ENCODE measurements at regions not wholly inside any gene's neighbourhood (a gene's known extent, or its start where the extent isn't known, plus 50 kb on each side); places are given as distances from the start of the nearest gene placed in this dataset.
"Not testable (repeated sequence)": the region's sequence is repeated elsewhere in the genome, so short reads cannot be mapped to it uniquely, and the experiment has no call there.

DNA sequence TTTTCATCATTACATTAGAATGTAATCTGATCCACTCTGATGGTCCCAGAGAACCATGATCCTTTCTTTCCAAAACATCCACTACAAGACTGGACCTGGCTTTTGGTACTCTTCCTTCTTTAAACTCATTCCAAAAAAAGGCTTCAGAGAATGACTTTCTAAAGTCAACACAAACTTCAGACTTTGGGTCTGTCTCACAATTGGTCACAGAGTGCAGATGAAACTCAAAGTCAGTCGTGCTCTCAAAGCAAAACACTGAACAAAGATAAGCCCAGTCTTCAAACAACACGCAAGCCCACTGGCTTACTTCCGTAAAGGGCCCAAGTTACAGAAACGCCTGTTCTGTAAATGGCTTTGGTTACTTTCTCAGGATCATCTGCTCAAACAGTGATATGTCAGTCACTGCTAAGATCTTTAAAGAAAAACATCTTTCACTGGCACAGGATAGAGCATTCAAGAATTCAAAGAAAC, 250.9 kb upstream of the MKLN1 start:
- no peak overlapping the region for H3K4me3 ChIP-seq (ENCODE audit: low read depth, low read length)
- H3K27me3 ChIP-seq (ENCODE audit: control insufficient read depth, insufficient read depth, low read length), result no peaks in the 10 kb centered on the region
- H3K9ac ChIP-seq (ENCODE audit: low read depth, low read length), result no peak overlapping the region
- H3K36me3 ChIP-seq (ENCODE audit: control insufficient read depth, insufficient read depth, low read length), result no peaks in the 10 kb centered on the region; the same call in 1 of the 2 replicates
- H3K27ac ChIP-seq (ENCODE audit: low read depth, low read length), result no peak overlapping the region
- no peaks in the 10 kb centered on the region for H3K9me3 ChIP-seq (ENCODE audit: control insufficient read depth, insufficient read depth, low read length)
- no peaks in the 10 kb centered on the region; the same call in 1 of the 2 replicates for H3K4me1 ChIP-seq (ENCODE audit: control insufficient read depth, insufficient read depth, low read length)

- Histone ChIP-seq H3K4me1 (ENCODE audit: control insufficient read depth, insufficient read depth, low read length) (no peaks in the 10 kb centered on the region; the same call in 1 of the 2 replicates), H3K9me3 (ENCODE audit: control insufficient read depth, insufficient read depth, low read length) (no peaks in the 10 kb centered on the region), H3K27ac (ENCODE audit: low read depth, low read length) (no peak overlapping the region), H3K9ac (ENCODE audit: low read depth, low read length) (no peak overlapping the region), H3K4me3 (ENCODE audit: low read depth, low read length) (no peak overlapping the region), H3K27me3 (ENCODE audit: control insufficient read depth, insufficient read depth, low read length) (no peaks in the 10 kb centered on the region), H3K36me3 (ENCODE audit: control insufficient read depth, insufficient read depth, low read length) (no peaks in the 10 kb centered on the region; the same call in 1 of the 2 replicates)
Measured at GRCh38 chr7:131077735-131078134, 249.9 kb upstream of the MKLN1 start.

GRCh38 chr7:131080754-131081153, 246.9 kb upstream of the MKLN1 start:
- H3K9me3 ChIP-seq (ENCODE audit: control insufficient read depth, insufficient read depth, low read length), result no peaks in the 10 kb centered on the region
- no peak overlapping the region for H3K4me3 ChIP-seq (ENCODE audit: low read depth, low read length)
- no peak overlapping the region for H3K9ac ChIP-seq (ENCODE audit: low read depth, low read length)
- no peaks in the 10 kb centered on the region for H3K4me1 ChIP-seq (ENCODE audit: control insufficient read depth, insufficient read depth, low read length)
- no peak overlapping the region for H3K27ac ChIP-seq (ENCODE audit: low read depth, low read length)
- H3K27me3 ChIP-seq (ENCODE audit: control insufficient read depth, insufficient read depth, low read length), result no peaks in the 10 kb centered on the region
- H3K36me3 ChIP-seq (ENCODE audit: control insufficient read depth, insufficient read depth, low read length), result no peaks in the 10 kb centered on the region

- Histone ChIP-seq H3K9me3 (ENCODE audit: control insufficient read depth, insufficient read depth, low read length) (no peaks in the 10 kb centered on the region), H3K36me3 (ENCODE audit: control insufficient read depth, insufficient read depth, low read length) (no peaks in the 10 kb centered on the region), H3K4me3 (ENCODE audit: low read depth, low read length) (no peak overlapping the region), H3K27me3 (ENCODE audit: control insufficient read depth, insufficient read depth, low read length) (no peaks in the 10 kb centered on the region), H3K4me1 (ENCODE audit: control insufficient read depth, insufficient read depth, low read length) (no peaks in the 10 kb centered on the region), H3K27ac (ENCODE audit: low read depth, low read length) (no peak overlapping the region), H3K9ac (ENCODE audit: low read depth, low read length) (no peak overlapping the region)
Measured at GRCh38 chr7:131081308-131081707, 246.4 kb upstream of the MKLN1 start.

GRCh38 chr7:131083781-131084180, 243.9 kb upstream of the MKLN1 start:
- Histone ChIP-seq H3K36me3 (ENCODE audit: control insufficient read depth, insufficient read depth, low read length) (no peaks in the 10 kb centered on the region), H3K4me3 (ENCODE audit: low read depth, low read length) (no peak overlapping the region), H3K27ac (ENCODE audit: low read depth, low read length) (no peak overlapping the region), H3K4me1 (ENCODE audit: control insufficient read depth, insufficient read depth, low read length) (no peaks in the 10 kb centered on the region), H3K9me3 (ENCODE audit: control insufficient read depth, insufficient read depth, low read length) (no peaks in the 10 kb centered on the region), H3K27me3 (ENCODE audit: control insufficient read depth, insufficient read depth, low read length) (no peaks in the 10 kb centered on the region), H3K9ac (ENCODE audit: low read depth, low read length) (no peak overlapping the region)

GRCh38 chr7:131084336-131084735, 243.3 kb upstream of the MKLN1 start:
- not testable (repeated sequence) for H3K27ac ChIP-seq (ENCODE audit: low read depth, low read length); H3K27me3 ChIP-seq (ENCODE audit: control insufficient read depth, insufficient read depth, low read length); H3K4me3 ChIP-seq (ENCODE audit: low read depth, low read length); H3K9ac ChIP-seq (ENCODE audit: low read depth, low read length); H3K4me1 ChIP-seq (ENCODE audit: control insufficient read depth, insufficient read depth, low read length); H3K36me3 ChIP-seq (ENCODE audit: control insufficient read depth, insufficient read depth, low read length); H3K9me3 ChIP-seq (ENCODE audit: control insufficient read depth, insufficient read depth, low read length)

DNA sequence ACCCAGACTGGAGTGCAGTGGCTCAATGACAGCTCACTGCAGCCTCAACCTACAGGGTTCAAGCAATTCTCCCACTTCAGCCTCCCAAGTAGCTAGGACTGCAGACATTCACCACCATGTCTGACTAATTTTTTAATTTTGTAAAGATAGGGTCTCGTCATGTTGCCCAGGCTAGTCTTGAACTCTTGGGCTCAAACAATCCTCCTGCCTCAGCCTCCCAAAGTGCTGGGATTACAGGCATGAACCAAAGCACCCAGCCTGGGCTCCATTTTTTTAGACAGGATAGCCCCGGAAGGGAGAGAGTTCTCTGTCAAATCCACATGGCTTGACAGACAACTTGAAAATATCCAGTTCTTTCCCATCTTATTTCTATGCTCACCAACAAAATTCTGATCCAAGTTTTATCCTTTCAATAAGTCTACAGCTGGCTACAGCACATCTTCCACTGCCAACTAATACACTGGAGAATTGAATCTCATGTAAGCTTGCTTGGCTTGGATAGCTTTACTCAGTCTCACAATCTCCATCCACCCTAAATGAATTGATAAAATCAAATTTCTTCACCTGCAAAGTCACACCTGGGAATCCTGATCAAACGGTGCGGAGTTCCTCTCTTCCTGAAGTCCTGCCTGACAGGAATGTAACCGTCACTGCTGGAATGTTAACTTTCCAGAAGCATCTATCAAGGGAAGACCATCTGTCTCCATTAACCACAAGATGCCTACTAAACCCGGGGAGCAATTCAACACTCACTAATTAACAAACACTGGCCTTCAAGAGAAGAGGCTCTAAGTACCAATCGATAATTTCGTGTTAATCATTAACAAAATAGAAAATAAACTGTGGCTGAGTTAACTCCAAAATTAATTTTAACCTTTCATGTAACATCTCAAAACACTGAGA, 239.7 kb upstream of the MKLN1 start:
- Histone ChIP-seq H3K36me3 (ENCODE audit: control insufficient read depth, insufficient read depth, low read length) (no peaks in the 10 kb centered on the region), H3K27me3 (ENCODE audit: control insufficient read depth, insufficient read depth, low read length) (no peaks in the 10 kb centered on the region), H3K4me3 (ENCODE audit: low read depth, low read length) (no peak overlapping the region), H3K9ac (ENCODE audit: low read depth, low read length) (no peak overlapping the region), H3K9me3 (ENCODE audit: control insufficient read depth, insufficient read depth, low read length) (no peaks in the 10 kb centered on the region), H3K27ac (ENCODE audit: low read depth, low read length) (no peak overlapping the region), H3K4me1 (ENCODE audit: control insufficient read depth, insufficient read depth, low read length) (peaks cover 35% of the 10 kb centered on the region)

GRCh38 chr7:131090188-131090587, 237.5 kb upstream of the MKLN1 start:
- H3K27me3 ChIP-seq (ENCODE audit: control insufficient read depth, insufficient read depth, low read length), result no peaks in the 10 kb centered on the region
- H3K4me1 ChIP-seq (ENCODE audit: control insufficient read depth, insufficient read depth, low read length), result peaks cover 36% of the 10 kb centered on the region
- no peaks in the 10 kb centered on the region for H3K36me3 ChIP-seq (ENCODE audit: control insufficient read depth, insufficient read depth, low read length)
- H3K9ac ChIP-seq (ENCODE audit: low read depth, low read length), result peak overlapping the region; percentile 61; the same call in 1 of the 2 replicates
- peak overlapping the region; percentile 46 for H3K4me3 ChIP-seq (ENCODE audit: low read depth, low read length)
- peak overlapping the region; percentile 91 for H3K27ac ChIP-seq (ENCODE audit: low read depth, low read length)
- H3K9me3 ChIP-seq (ENCODE audit: control insufficient read depth, insufficient read depth, low read length), result no peaks in the 10 kb centered on the region

- no peaks in the 10 kb centered on the region for H3K9me3 ChIP-seq (ENCODE audit: control insufficient read depth, insufficient read depth, low read length)
- H3K27me3 ChIP-seq (ENCODE audit: control insufficient read depth, insufficient read depth, low read length), result no peaks in the 10 kb centered on the region
- H3K36me3 ChIP-seq (ENCODE audit: control insufficient read depth, insufficient read depth, low read length), result no peaks in the 10 kb centered on the region
- peak overlapping the region; percentile 61 for H3K9ac ChIP-seq (ENCODE audit: low read depth, low read length)
- H3K27ac ChIP-seq (ENCODE audit: low read depth, low read length), result peak overlapping the region; percentile 91
- H3K4me3 ChIP-seq (ENCODE audit: low read depth, low read length), result peak overlapping the region; percentile 46
- peaks cover 38% of the 10 kb centered on the region for H3K4me1 ChIP-seq (ENCODE audit: control insufficient read depth, insufficient read depth, low read length)
Measured at GRCh38 chr7:131090886-131091692, 236.6 kb upstream of the MKLN1 start.

- H3K9me3 ChIP-seq (ENCODE audit: control insufficient read depth, insufficient read depth, low read length), result no peaks in the 10 kb centered on the region
- H3K27ac ChIP-seq (ENCODE audit: low read depth, low read length), result no peak overlapping the region
- no peak overlapping the region for H3K9ac ChIP-seq (ENCODE audit: low read depth, low read length)
- H3K27me3 ChIP-seq (ENCODE audit: control insufficient read depth, insufficient read depth, low read length), result no peaks in the 10 kb centered on the region
- H3K4me1 ChIP-seq (ENCODE audit: control insufficient read depth, insufficient read depth, low read length), result peaks cover 52% of the 10 kb centered on the region
- H3K36me3 ChIP-seq (ENCODE audit: control insufficient read depth, insufficient read depth, low read length), result no peaks in the 10 kb centered on the region; the same call in 1 of the 2 replicates
- no peak overlapping the region for H3K4me3 ChIP-seq (ENCODE audit: low read depth, low read length)
Measured at GRCh38 chr7:131094685-131095084, 233.0 kb upstream of the MKLN1 start.

- Histone ChIP-seq H3K36me3 (ENCODE audit: control insufficient read depth, insufficient read depth, low read length) (no peaks in the 10 kb centered on the region; the same call in 1 of the 2 replicates), H3K9ac (ENCODE audit: low read depth, low read length) (no peak overlapping the region), H3K4me1 (ENCODE audit: control insufficient read depth, insufficient read depth, low read length) (peaks cover 45% of the 10 kb centered on the region), H3K27ac (ENCODE audit: low read depth, low read length) (no peak overlapping the region), H3K4me3 (ENCODE audit: low read depth, low read length) (no peak overlapping the region), H3K9me3 (ENCODE audit: control insufficient read depth, insufficient read depth, low read length) (no peaks in the 10 kb centered on the region), H3K27me3 (ENCODE audit: control insufficient read depth, insufficient read depth, low read length) (no peaks in the 10 kb centered on the region)
Measured at GRCh38 chr7:131095346-131095745, 232.3 kb upstream of the MKLN1 start.
